SK-N-SH treated with all-trans-retinoic acid at 6 μM for 48 hours (cell line): ENCODE measurements at regions not wholly inside any gene's neighbourhood (a gene's known extent, or its start where the extent isn't known, plus 50 kb on each side); places are given as distances from the start of the nearest gene placed in this dataset.

Experiments used
- OSR1 ChIP-seq: fragments of 250-450 bp; sonication (Bioruptor Pico); IDR thresholded peaks from 2 replicates; pipeline ENCODE4 v1.8.0; 2022; ENCODE audit warnings: moderate library complexity, mild to moderate bottlenecking, inconsistent platforms
- RARB ChIP-seq: fragments of 250-450 bp; sonication (Bioruptor Pico); IDR thresholded peaks from 2 replicates; pipeline ENCODE4 v1.8.0; 2021; ENCODE audit warnings: mild to moderate bottlenecking, moderate library complexity
- ZFP30 ChIP-seq: fragments of 450-650 bp; formaldehyde crosslinking; IDR thresholded peaks from 2 replicates; pipeline ENCODE4 v1.5.0; 2022; ENCODE audit warnings: mild to moderate bottlenecking, moderate library complexity

GRCh38 chr2:200013906-200014305, 58.5 kb downstream of the MAIP1 start:
- TF ChIP-seq OSR1 (no peak), ZFP30 (CRISPR knock-in tag) (no peak), RARB (CRISPR knock-in tag) (no peak)
